Activated T-helper 17 cell treated with anti-CD3 and anti-CD28 coated beads, Interleukin-2, amount 50 U/mL, for 72 hours (primary cell): ENCODE measurements at regions not wholly inside any gene's neighbourhood (a gene's known extent, or its start where the extent isn't known, plus 50 kb on each side); places are given as distances from the start of the nearest gene placed in this dataset.

Experiments
- ATAC-seq: fragments of 150-1000 bp; cut with Tn5 transposase; replicated peaks from 2 replicates; pipeline ENCODE4 v1.10.0; 2021; ENCODE audit warnings: mild to moderate bottlenecking, moderate library complexity
- H3K27ac Mint-ChIP-seq: one replicate; pipeline ENCODE4 v1.8.0; 2022; ENCODE audit warnings: mixed read lengths
- H3K27me3 Mint-ChIP-seq: one replicate; pipeline ENCODE4 v1.8.0; 2022; ENCODE audit warnings: mixed read lengths
- H3K36me3 Mint-ChIP-seq: one replicate; pipeline ENCODE4 v1.8.0; 2022; ENCODE audit warnings: low read depth, mild to moderate bottlenecking, mixed read lengths
- H3K4me1 Mint-ChIP-seq: one replicate; pipeline ENCODE4 v1.8.0; 2022; ENCODE audit warnings: mixed read lengths
- H3K4me3 Mint-ChIP-seq: one replicate; pipeline ENCODE4 v1.8.0; 2022; ENCODE audit warnings: mild to moderate bottlenecking, mixed read lengths
- H3K9me3 Mint-ChIP-seq: one replicate; pipeline ENCODE4 v1.8.0; 2022; ENCODE audit warnings: mixed read lengths

DNA sequence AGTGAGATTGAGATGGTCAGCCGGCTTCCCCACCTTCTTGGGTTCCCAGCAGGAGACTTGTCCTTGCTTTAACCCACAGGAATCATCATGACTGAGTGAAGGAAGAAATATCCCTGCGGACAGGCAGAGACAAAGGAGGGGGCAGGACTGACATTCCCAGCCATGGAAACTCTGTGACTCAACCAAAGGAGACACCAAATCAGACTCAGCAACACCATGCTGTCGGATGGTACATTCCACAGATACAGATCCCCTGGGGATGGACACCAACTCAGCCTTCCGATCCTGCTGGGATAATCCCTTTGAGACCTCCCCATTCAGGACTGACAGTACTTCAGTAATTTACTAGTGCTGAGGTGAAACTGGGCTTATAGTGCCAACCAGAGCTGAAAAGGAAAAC is 518.3 kb downstream of the XIRP2 start:
- no peaks in the 10 kb centered on the region for H3K36me3 Mint-ChIP-seq
- peaks cover 9% of the 10 kb centered on the region for H3K9me3 Mint-ChIP-seq
- no peak overlapping the region for H3K27ac Mint-ChIP-seq
- H3K4me1 Mint-ChIP-seq: no peaks in the 10 kb centered on the region
- H3K27me3 Mint-ChIP-seq: no peaks in the 10 kb centered on the region
- no peak overlapping the region for H3K4me3 Mint-ChIP-seq
- ATAC-seq: no peak

DNA sequence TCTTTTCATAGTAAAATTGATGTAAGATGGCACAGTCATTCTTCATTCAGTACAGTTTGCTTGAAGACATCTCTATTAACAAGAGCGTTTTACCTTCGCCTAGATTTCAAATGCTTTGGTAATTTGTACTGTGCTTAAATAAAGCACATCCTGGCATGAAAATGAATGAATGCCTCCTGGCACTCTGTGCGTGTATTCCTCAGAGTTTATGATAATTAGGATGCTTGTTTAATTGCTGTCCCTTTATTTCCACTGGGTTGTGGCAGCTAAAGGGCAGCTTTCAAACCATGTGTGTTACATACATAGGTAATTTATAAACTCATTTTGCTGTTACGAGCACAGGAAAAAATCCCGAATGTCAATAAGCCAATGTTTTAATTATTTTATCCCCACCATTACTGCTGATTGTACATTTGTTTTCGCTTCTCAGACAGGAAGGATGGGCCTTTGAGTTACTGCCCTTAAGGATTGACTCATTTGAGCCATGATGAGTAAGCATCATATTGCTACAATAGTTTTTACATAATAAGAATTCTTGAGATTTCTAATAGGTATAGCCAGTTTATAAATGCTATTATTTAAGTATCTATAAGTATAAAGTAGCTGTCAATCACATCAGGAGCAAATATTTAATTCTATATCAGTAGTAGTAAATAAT is 516.5 kb downstream of the XIRP2 start:
- Mint-ChIP-seq H3K9me3 (peaks cover 18% of the 10 kb centered on the region), H3K27ac (no peak overlapping the region), H3K4me3 (no peak overlapping the region), H3K4me1 (no peaks in the 10 kb centered on the region), H3K27me3 (no peaks in the 10 kb centered on the region), H3K36me3 (no peaks in the 10 kb centered on the region)
- ATAC-seq: no peak

DNA sequence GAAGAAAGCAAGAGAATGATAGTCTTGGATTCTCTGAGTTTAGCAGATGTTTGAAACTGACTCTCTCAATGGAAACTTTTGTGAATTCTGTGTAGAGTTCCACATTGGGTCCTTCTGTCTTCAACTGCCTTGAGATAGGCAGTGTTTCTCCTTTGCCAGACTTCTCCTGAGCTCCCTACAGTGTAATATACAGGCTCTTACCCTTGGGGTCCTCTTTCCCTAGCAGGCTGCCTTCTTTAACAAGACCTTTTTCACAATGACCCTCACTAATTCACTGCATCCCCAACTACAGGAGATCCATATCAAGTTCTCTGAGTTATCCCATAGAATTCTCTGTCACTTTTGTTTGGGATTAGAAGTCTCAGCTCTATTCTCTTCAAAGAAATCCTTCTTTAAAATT is 513.0 kb downstream of the XIRP2 start:
- ATAC-seq: no peak
- H3K4me3 Mint-ChIP-seq: no peak overlapping the region

DNA sequence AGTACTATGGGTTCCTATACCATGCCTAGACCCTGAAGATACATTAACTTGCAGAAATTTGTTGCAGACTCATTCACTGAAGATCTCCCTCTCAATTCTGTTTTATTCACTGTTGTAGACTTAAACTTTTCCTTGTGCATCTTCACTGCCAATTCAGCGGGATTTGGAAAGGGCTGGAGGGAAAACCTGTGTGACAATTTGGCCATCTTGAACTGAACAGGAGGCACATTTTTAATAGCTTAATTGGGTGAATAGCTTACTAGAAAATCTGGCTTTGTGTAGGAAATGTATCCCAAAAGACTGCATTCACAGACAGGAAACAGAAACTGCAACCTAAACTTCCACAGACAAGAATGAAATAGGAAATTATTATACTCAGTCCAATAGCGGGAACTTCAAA is 512.3 kb downstream of the XIRP2 start:
- Mint-ChIP-seq H3K36me3 (no peaks in the 10 kb centered on the region), H3K9me3 (peaks cover 18% of the 10 kb centered on the region), H3K4me1 (no peaks in the 10 kb centered on the region), H3K27ac (no peak overlapping the region), H3K27me3 (no peaks in the 10 kb centered on the region), H3K4me3 (no peak overlapping the region)
- ATAC-seq: no peak

More for the DNA sequence above, 513.0 kb downstream of the XIRP2 start:
- Mint-ChIP-seq H3K36me3 (no peaks in the 10 kb centered on the region), H3K27me3 (no peaks in the 10 kb centered on the region), H3K4me1 (no peaks in the 10 kb centered on the region), H3K9me3 (peaks cover 18% of the 10 kb centered on the region), H3K27ac (no peak overlapping the region)

DNA sequence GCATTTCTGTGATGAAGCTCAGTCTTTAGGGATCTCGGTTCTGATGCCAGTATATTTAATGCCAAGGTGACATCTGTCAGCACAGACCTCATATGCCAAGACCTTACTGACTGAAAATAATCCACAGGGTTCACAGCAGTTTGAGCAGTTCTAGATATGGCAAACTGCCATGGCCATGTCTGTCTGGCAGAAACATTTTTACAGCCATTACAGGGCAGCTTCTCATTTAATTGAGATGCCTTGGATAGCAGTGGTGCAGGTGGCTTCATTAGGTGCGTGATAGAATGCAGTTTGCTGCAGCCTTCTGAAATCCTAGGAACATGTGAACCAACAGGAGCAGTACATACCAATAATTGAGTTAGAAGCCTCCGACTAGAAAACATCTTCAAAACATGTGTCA is 510.6 kb downstream of the XIRP2 start:
- ATAC-seq: no peak
- no peaks in the 10 kb centered on the region for H3K36me3 Mint-ChIP-seq
- H3K9me3 Mint-ChIP-seq: peaks cover 17% of the 10 kb centered on the region
- no peaks in the 10 kb centered on the region for H3K27me3 Mint-ChIP-seq
- H3K4me1 Mint-ChIP-seq: no peaks in the 10 kb centered on the region
- no peak overlapping the region for H3K4me3 Mint-ChIP-seq
- no peak overlapping the region for H3K27ac Mint-ChIP-seq

DNA sequence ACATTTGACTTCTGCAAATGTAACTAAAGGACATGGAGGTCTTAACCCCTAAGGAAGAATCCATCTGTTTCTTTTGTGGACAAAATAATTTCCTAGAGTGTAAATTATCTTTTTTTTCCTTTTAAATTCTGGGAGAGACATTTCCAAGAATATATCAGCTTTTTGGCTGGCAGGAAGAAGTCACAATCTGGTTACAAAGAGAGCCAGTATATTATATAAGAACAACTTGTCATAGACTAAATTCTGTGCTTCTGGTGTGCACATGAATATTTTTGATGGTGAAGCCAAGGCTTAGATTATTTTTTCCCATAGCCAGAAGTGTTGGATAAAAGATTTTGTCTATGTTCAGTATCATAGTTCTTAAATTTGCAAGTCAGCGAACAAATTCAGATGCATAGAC is 500.6 kb downstream of the XIRP2 start:
- H3K9me3 Mint-ChIP-seq: peaks cover 16% of the 10 kb centered on the region
- no peaks in the 10 kb centered on the region for H3K4me1 Mint-ChIP-seq
- no peaks in the 10 kb centered on the region for H3K36me3 Mint-ChIP-seq
- H3K27me3 Mint-ChIP-seq: no peaks in the 10 kb centered on the region
- H3K4me3 Mint-ChIP-seq: no peak overlapping the region
- H3K27ac Mint-ChIP-seq: no peak overlapping the region
- ATAC-seq: no peak

DNA sequence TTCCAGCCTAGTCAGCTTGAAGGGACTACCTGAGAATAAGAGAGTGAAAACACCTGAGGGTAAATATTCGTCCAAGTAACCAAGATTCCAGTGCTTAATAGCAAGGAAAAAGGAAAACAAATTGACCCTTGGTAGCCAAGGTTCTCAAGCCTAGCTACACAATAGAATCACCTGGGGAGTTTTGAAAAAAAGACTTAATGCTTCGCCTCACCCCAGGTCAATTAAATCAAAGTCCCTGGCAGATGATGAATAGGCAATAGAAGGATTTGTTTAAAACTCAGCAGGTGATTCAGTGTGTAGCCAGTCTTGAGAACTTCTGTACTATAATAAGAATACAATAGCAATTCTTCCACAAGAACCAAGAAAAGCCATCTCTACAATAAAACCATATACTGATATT is 500.2 kb downstream of the XIRP2 start:
- Mint-ChIP-seq H3K27ac (no peak overlapping the region), H3K36me3 (no peaks in the 10 kb centered on the region), H3K4me3 (no peak overlapping the region), H3K4me1 (no peaks in the 10 kb centered on the region), H3K27me3 (no peaks in the 10 kb centered on the region), H3K9me3 (peaks cover 16% of the 10 kb centered on the region)
- ATAC-seq: no peak

DNA sequence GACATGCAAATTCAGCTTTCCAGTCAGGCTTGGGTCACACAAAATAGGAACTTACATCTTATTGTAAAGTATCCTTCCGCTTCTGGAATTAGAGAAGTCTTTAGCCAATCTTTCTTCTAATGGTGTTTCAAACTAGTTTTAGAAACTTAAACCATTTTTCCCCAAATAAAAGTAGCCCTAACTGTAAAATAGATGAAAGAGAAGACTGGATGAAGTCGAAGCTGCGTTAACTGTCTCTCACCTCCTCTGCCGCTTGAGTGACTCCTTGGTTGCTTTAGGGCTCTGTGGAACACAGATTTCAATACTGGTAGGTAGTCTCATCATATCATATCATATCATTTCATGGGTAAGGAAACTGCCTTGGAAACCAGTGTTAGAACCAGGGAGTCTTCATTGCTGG is 498.4 kb downstream of the XIRP2 start:
- Mint-ChIP-seq H3K4me3 (no peak overlapping the region), H3K36me3 (no peaks in the 10 kb centered on the region), H3K27ac (no peak overlapping the region), H3K27me3 (no peaks in the 10 kb centered on the region), H3K9me3 (peaks cover 19% of the 10 kb centered on the region), H3K4me1 (no peaks in the 10 kb centered on the region)
- ATAC-seq: no peak

DNA sequence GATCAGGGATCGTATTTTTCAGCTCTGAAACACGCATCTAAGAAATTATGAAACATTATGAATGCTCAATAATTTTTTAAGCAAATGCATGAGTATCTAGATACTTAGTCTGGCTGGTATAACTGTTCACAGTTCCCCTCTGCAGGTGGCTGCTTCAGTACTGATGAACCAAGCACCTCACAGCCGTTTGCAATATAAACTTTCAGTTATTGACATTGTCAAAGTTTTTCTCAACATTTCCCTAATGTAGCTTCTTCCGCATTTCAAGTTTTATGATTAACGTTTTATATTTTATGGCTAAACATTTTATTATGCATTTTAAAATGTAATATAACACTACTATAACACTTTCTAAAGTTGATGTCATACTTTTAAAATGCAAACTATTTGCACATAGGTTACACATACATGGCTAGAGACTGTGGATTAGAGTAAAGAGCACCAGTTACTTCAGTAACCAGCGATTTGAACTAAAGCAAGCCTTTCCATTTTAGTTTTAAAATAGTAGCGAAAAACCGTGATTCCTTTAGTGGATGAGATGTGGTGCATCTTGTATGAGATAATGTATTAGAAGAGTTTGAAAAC is 495.4 kb downstream of the XIRP2 start:
- H3K27ac Mint-ChIP-seq: no peak overlapping the region
- no peak for ATAC-seq
- H3K36me3 Mint-ChIP-seq: no peaks in the 10 kb centered on the region
- H3K4me1 Mint-ChIP-seq: no peaks in the 10 kb centered on the region
- H3K9me3 Mint-ChIP-seq: peaks cover 19% of the 10 kb centered on the region
- no peak overlapping the region for H3K4me3 Mint-ChIP-seq
- no peaks in the 10 kb centered on the region for H3K27me3 Mint-ChIP-seq

DNA sequence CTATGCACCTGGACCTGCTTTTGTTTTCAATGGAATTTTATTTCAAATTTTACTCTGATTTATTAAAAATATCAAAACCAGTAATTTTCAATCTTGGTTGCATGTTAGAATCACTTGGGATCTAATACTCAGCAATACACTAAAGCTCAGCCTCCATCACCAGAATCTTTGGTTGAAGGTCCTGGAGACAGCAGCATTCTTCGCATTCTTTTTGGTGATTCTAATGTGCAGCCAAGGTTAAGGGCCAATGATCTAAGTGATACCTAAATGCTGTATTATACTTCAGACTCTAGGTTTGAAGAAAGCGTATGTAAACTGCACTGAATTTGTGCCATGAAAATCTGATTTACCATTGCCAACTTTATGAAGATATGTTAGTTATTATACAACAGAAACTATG is 493.1 kb downstream of the XIRP2 start:
- Mint-ChIP-seq H3K9me3 (peaks cover 19% of the 10 kb centered on the region), H3K27ac (no peak overlapping the region), H3K4me1 (no peaks in the 10 kb centered on the region), H3K4me3 (no peak overlapping the region), H3K27me3 (no peaks in the 10 kb centered on the region), H3K36me3 (no peaks in the 10 kb centered on the region)
- ATAC-seq: no peak

DNA sequence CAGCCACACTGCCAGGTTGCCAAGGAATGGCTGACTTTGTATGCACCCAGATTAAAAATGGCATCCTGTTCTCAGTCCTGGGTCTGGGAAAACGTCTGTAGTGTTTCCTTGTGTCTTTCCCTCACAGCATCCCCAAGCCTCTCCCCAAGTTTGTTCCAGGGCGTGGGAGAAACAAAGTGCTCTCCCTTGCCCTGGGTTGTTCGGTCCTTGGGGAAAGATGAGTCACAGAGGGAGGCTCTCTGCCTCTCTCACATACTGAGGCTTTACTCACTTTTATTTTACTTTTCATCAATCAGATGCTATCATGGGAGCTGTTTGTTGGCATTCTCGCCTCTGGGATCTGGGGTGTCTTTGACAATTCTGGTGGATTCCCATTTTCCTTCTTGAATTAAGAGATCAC is 492.3 kb downstream of the XIRP2 start:
- ATAC-seq: no peak
- peaks cover 19% of the 10 kb centered on the region for H3K9me3 Mint-ChIP-seq
- no peaks in the 10 kb centered on the region for H3K4me1 Mint-ChIP-seq
- no peaks in the 10 kb centered on the region for H3K36me3 Mint-ChIP-seq
- H3K27ac Mint-ChIP-seq: no peak overlapping the region
- no peak overlapping the region for H3K4me3 Mint-ChIP-seq
- no peaks in the 10 kb centered on the region for H3K27me3 Mint-ChIP-seq

DNA sequence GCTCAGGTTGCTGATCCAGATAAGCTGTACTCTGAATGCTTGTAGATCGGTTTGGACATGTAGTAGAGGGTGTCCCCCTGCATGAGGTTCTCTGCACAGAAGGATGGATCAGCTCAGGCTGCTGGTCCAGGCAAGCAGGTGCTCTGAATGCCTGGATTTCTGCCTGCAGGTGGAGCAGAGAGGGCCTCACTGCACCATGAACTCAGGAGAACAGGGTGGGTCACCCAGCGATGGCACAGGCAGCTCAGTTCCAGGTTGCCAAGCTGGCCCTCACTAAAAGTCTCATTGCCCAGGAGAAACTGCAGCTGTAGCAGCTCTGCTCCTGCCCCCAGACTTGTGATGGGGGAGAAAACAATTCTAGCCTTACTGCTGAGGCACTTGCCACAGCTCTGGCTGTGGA is 491.8 kb downstream of the XIRP2 start:
- Mint-ChIP-seq H3K36me3 (no peaks in the 10 kb centered on the region), H3K27me3 (no peaks in the 10 kb centered on the region), H3K9me3 (peaks cover 17% of the 10 kb centered on the region), H3K4me3 (no peak overlapping the region), H3K4me1 (no peaks in the 10 kb centered on the region), H3K27ac (no peak overlapping the region)
- no peak for ATAC-seq

DNA sequence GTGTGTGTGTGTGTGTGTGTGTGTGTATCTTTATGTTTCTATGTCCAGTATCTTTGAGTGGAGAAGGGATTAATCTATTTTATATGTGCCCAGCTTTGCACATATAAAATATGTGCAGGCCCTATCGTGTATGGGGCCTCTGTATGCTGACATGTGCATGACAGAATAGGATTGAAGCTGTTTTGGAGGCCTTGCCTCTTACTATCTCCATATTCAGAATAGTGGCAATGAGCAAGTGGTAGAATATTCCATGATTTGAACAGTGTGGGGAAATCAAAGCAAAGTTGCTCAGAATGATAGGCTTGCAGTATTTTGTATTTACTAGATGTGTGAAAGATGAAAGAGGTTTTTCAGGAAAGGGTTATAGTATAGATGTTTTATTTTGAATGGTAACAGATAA is 480.8 kb downstream of the XIRP2 start:
- no peaks in the 10 kb centered on the region for H3K4me1 Mint-ChIP-seq
- no peak for ATAC-seq
- H3K9me3 Mint-ChIP-seq: peaks cover 4% of the 10 kb centered on the region
- no peaks in the 10 kb centered on the region for H3K36me3 Mint-ChIP-seq
- H3K27ac Mint-ChIP-seq: no peak overlapping the region
- H3K4me3 Mint-ChIP-seq: no peak overlapping the region
- no peaks in the 10 kb centered on the region for H3K27me3 Mint-ChIP-seq

DNA sequence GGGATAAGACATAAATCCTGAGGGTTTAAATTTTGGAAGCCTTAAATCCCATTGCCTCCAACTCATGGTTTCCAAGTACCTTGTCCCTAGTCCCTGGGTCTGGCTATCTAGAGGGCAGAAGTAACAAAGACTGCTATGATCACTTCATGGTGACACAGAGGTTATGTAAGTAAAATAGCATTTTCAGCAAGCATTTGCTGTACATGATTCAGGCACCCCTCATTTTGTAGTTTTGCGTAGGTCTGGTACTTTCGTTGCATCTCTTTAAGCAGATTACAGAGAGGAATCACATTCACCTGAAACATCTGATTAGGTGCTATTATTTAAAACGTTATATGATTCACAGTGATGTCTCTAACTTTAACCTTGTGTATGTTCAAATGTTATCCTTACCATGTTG is 480.1 kb downstream of the XIRP2 start:
- H3K27me3 Mint-ChIP-seq: no peaks in the 10 kb centered on the region
- peaks cover 4% of the 10 kb centered on the region for H3K9me3 Mint-ChIP-seq
- no peaks in the 10 kb centered on the region for H3K4me1 Mint-ChIP-seq
- H3K36me3 Mint-ChIP-seq: no peaks in the 10 kb centered on the region
- no peak overlapping the region for H3K4me3 Mint-ChIP-seq
- H3K27ac Mint-ChIP-seq: no peak overlapping the region
- ATAC-seq: no peak

DNA sequence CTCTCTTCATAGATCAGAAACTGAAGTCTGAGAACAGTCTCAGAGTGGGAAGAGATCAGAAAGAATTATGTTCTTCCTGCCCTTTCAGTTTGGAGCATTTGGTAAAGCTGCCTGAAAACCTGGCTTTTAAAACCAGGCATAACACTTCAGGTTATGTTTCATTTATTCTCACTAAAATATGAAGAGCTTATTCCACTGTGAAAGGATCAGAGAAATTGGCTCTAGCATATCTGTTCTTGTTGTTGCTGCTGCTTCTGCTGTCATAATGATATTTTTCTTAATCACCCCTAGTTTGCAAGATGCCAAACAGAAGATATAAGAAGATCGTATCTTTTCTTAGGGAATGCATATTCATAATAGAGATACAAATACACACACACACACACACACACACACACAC is 476.9 kb downstream of the XIRP2 start:
- no peak overlapping the region for H3K27ac Mint-ChIP-seq
- no peak overlapping the region for H3K4me3 Mint-ChIP-seq
- H3K4me1 Mint-ChIP-seq: no peaks in the 10 kb centered on the region
- peaks cover 2% of the 10 kb centered on the region for H3K9me3 Mint-ChIP-seq
- H3K36me3 Mint-ChIP-seq: no peaks in the 10 kb centered on the region
- no peaks in the 10 kb centered on the region for H3K27me3 Mint-ChIP-seq
- no peak for ATAC-seq

DNA sequence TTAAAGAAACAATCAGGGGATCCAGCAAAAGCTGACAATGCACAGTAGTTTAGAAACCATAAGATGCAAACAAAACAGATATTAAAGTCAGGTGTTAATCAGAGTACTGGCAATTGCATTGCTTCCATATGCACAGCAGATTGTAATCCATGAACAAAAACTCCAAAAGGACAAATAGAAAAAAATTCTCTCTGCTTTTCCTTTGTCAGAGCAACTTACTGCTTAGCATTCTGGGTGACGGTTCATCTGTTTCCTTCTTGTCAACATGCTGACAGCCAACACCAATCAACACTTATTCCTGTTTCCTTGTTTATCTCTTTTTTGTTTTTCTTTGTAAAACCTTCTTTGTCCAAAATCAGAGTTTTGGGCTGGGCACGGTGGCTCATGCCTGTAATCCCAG is 473.1 kb downstream of the XIRP2 start:
- no peak overlapping the region for H3K4me3 Mint-ChIP-seq
- no peaks in the 10 kb centered on the region for H3K27me3 Mint-ChIP-seq
- no peak overlapping the region for H3K27ac Mint-ChIP-seq
- no peaks in the 10 kb centered on the region for H3K36me3 Mint-ChIP-seq
- no peak for ATAC-seq
- no peaks in the 10 kb centered on the region for H3K4me1 Mint-ChIP-seq
- no peaks in the 10 kb centered on the region for H3K9me3 Mint-ChIP-seq
